ENCODE measurements at regions not wholly inside any gene's neighbourhood (a gene's known extent, or its start where the extent isn't known, plus 50 kb on each side); places are given as distances from the start of the nearest gene placed in this dataset.
A peak's percentile ranks its signal among the peaks of the same experiment; 100 is the strongest.

- peak; percentile 90 for DNase-seq (ENCODE audit: low read depth)
Observed at GRCh38 chr3:29186982-29187725, 93.7 kb upstream of the RBMS3 start.

GRCh38 chr3:29189328-29189727 is 91.5 kb upstream of the RBMS3 start:
- no peak for DNase-seq (ENCODE audit: low read depth)

- no peak for DNase-seq (ENCODE audit: low read depth)
Observed at GRCh38 chr3:29194139-29194538, 86.7 kb upstream of the RBMS3 start.

GRCh38 chr3:29195056-29195455 is 85.8 kb upstream of the RBMS3 start:
- no peak for DNase-seq (ENCODE audit: low read depth)

- DNase-seq (ENCODE audit: low read depth), result no peak
Observed at GRCh38 chr3:29201604-29202003, 79.3 kb upstream of the RBMS3 start.

- peak; percentile 75 for DNase-seq (ENCODE audit: low read depth)
Observed at GRCh38 chr3:29202378-29202777, 78.5 kb upstream of the RBMS3 start.

GRCh38 chr3:29203851-29204250 is 77.0 kb upstream of the RBMS3 start:
- no peak for DNase-seq (ENCODE audit: low read depth)

- no peak for DNase-seq (ENCODE audit: low read depth)
Observed at GRCh38 chr3:29207427-29207826, 73.4 kb upstream of the RBMS3 start.

- no peak for DNase-seq (ENCODE audit: low read depth)
Observed at GRCh38 chr3:29212789-29213433, 68.0 kb upstream of the RBMS3 start.

- no peak for DNase-seq (ENCODE audit: low read depth)
Observed at GRCh38 chr3:29214009-29214658, 66.7 kb upstream of the RBMS3 start.

- no peak for DNase-seq (ENCODE audit: low read depth)
Observed at GRCh38 chr3:29215948-29216347, 64.9 kb upstream of the RBMS3 start.

GRCh38 chr3:29226706-29227105 is 54.2 kb upstream of the RBMS3 start:
- no peak for DNase-seq (ENCODE audit: low read depth)

- DNase-seq (ENCODE audit: low read depth), result no peak
Observed at GRCh38 chr3:29227307-29227706, 53.6 kb upstream of the RBMS3 start.
